K562 (cell line): ENCODE measurements at regions not wholly inside any gene's neighbourhood (a gene's known extent, or its start where the extent isn't known, plus 50 kb on each side); places are given as distances from the start of the nearest gene placed in this dataset.

Experiments
- ADNP ChIP-seq: fragments of 200-800 bp; sonication (Bioruptor generic); IDR thresholded peaks from 2 replicates; pipeline ENCODE4 v1.6.1; 2016; ENCODE audit warnings: missing genetic modification characterization, missing compliant biosample characterization
- BHLHE40 ChIP-seq: IDR thresholded peaks from 2 replicates; pipeline ENCODE4 v1.6.1; 2011; ENCODE audit warnings: low read length, improper control_type of control experiment
- CTBP1 ChIP-seq: fragments of 450-650 bp; IDR thresholded peaks from 2 replicates; pipeline ENCODE4 v1.6.1; 2016; ENCODE audit warnings: borderline replicate concordance
- ELK1 ChIP-seq: sonication (generic); formaldehyde crosslinking; IDR thresholded peaks from 2 replicates; pipeline ENCODE4 v1.8.1; 2022; ENCODE audit warnings: missing genetic modification reagents
- GTF3C2 ChIP-seq: IDR thresholded peaks from 3 replicates; pipeline ENCODE4 v1.6.1; 2011; ENCODE audit warnings: borderline replicate concordance, mild to moderate bottlenecking, moderate library complexity; ENCODE audit not compliant: insufficient read length; ENCODE audit errors: extremely low read depth
- MAFF ChIP-seq: IDR thresholded peaks from 2 replicates; pipeline ENCODE4 v1.6.1; 2012; ENCODE audit warnings: low read length, improper control_type of control experiment
- POLR2AphosphoS5 ChIP-seq: IDR thresholded peaks from 2 replicates; pipeline ENCODE4 v1.6.1; 2011; ENCODE audit warnings: mild to moderate bottlenecking, low read depth, low read length, moderate library complexity; ENCODE audit not compliant: control insufficient read depth, insufficient read depth
- PYGO2 ChIP-seq: fragments of 450-650 bp; IDR thresholded peaks from 2 replicates; pipeline ENCODE4 v1.6.1; 2016; ENCODE audit warnings: mild to moderate bottlenecking, missing genetic modification characterization, moderate library complexity, missing compliant biosample characterization
- RBM22 ChIP-seq: fragments of 200-400 bp; formaldehyde crosslinking; IDR thresholded peaks from 2 replicates; pipeline ENCODE4 v1.6.1; 2018; ENCODE audit warnings: low read length, low read depth; ENCODE audit not compliant: poor library complexity, severe bottlenecking
- SIRT6 ChIP-seq: IDR thresholded peaks from one replicate; pipeline ENCODE4 v1.6.1; 2012; ENCODE audit warnings: low read depth, mild to moderate bottlenecking, control low read depth, inconsistent platforms, low read length, moderate library complexity
- SMC3 ChIP-seq: conservative IDR thresholded peaks from 2 replicates; pipeline ENCODE4 v1.6.1; 2011; ENCODE audit warnings: low read depth, low read length, improper control_type of control experiment; ENCODE audit not compliant: insufficient read depth
- ZBTB8A ChIP-seq: fragments of 450-650 bp; IDR thresholded peaks from 2 replicates; pipeline ENCODE4 v1.6.1; 2018; ENCODE audit warnings: mild to moderate bottlenecking, moderate library complexity; ENCODE audit not compliant: partially characterized antibody
- ZNF384 ChIP-seq: IDR thresholded peaks from 2 replicates; pipeline ENCODE4 v1.6.1; 2012; ENCODE audit warnings: low read depth, low read length, improper control_type of control experiment
- ZNF707 ChIP-seq: fragments of 250-450 bp; sonication (Bioruptor Pico); conservative IDR thresholded peaks from 2 replicates; pipeline ENCODE4 v1.8.0; 2022; ENCODE audit warnings: inconsistent platforms, mild to moderate bottlenecking, moderate library complexity
- TF ChIP-seq, protein P1 (sequence below): fragments of 450-650 bp; IDR thresholded peaks from 2 replicates; pipeline ENCODE4 v1.6.1; 2017; ENCODE audit warnings: antibody characterized with exemption
- TF ChIP-seq, protein P2 (sequence below): sonication (generic); formaldehyde crosslinking; IDR thresholded peaks from 2 replicates; pipeline ENCODE4 v1.8.0; 2023; ENCODE audit warnings: missing genetic modification reagents, mild to moderate bottlenecking, borderline replicate concordance

DNA sequence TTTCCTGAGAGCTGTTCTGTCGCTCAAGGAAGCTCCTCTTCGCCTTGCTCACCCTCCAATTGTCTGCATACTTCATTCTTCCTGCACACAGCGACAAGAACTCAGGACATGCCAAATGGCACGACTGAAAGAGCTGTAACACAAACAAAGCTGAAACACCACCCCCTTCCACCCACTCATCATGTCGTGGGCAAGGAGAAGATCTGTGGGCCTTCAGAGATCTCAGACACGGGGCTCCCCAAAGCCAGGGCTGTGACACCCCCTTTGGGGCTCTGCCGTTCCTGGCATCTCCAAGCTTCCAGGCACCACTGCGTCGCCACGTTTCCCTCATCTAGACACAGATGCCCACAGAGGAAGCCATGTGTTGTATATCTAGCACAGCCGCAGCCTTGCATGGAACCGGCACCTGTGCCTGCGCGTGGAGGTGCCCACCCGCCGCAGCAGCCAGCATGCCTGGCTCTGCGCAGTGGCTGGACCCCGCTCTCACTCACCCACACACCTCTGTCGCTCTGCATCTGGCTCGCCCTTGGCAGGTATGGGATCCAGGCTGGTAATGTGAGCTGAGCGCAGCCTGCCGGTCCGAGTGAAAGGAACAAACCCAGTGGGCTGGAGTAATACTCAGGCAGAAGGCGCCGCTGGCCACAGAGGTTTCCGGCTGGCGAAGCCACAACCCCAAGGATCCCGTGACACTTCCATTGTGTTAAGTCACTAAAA is 676.4 kb upstream of the INTU start (continued):
- no peak for TF ChIP-seq ADNP (tag)
- TF ChIP-seq SIRT6 = peak; percentile 49
- TF ChIP-seq RBM22 = peak; percentile 82
- no peak for TF ChIP-seq GTF3C2
- TF ChIP-seq POLR2AphosphoS5 = no peak; the same call in 1 of the 2 replicates
- TF ChIP-seq ZNF384 = no peak
- TF ChIP-seq, protein P1, sequence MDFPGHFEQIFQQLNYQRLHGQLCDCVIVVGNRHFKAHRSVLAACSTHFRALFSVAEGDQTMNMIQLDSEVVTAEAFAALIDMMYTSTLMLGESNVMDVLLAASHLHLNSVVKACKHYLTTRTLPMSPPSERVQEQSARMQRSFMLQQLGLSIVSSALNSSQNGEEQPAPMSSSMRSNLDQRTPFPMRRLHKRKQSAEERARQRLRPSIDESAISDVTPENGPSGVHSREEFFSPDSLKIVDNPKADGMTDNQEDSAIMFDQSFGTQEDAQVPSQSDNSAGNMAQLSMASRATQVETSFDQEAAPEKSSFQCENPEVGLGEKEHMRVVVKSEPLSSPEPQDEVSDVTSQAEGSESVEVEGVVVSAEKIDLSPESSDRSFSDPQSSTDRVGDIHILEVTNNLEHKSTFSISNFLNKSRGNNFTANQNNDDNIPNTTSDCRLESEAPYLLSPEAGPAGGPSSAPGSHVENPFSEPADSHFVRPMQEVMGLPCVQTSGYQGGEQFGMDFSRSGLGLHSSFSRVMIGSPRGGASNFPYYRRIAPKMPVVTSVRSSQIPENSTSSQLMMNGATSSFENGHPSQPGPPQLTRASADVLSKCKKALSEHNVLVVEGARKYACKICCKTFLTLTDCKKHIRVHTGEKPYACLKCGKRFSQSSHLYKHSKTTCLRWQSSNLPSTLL = no peak
- no peak for TF ChIP-seq SMC3
- no peak for TF ChIP-seq ZBTB8A
- no peak for TF ChIP-seq ELK1 (CRISPR knock-in tag)
- TF ChIP-seq, protein P2, sequence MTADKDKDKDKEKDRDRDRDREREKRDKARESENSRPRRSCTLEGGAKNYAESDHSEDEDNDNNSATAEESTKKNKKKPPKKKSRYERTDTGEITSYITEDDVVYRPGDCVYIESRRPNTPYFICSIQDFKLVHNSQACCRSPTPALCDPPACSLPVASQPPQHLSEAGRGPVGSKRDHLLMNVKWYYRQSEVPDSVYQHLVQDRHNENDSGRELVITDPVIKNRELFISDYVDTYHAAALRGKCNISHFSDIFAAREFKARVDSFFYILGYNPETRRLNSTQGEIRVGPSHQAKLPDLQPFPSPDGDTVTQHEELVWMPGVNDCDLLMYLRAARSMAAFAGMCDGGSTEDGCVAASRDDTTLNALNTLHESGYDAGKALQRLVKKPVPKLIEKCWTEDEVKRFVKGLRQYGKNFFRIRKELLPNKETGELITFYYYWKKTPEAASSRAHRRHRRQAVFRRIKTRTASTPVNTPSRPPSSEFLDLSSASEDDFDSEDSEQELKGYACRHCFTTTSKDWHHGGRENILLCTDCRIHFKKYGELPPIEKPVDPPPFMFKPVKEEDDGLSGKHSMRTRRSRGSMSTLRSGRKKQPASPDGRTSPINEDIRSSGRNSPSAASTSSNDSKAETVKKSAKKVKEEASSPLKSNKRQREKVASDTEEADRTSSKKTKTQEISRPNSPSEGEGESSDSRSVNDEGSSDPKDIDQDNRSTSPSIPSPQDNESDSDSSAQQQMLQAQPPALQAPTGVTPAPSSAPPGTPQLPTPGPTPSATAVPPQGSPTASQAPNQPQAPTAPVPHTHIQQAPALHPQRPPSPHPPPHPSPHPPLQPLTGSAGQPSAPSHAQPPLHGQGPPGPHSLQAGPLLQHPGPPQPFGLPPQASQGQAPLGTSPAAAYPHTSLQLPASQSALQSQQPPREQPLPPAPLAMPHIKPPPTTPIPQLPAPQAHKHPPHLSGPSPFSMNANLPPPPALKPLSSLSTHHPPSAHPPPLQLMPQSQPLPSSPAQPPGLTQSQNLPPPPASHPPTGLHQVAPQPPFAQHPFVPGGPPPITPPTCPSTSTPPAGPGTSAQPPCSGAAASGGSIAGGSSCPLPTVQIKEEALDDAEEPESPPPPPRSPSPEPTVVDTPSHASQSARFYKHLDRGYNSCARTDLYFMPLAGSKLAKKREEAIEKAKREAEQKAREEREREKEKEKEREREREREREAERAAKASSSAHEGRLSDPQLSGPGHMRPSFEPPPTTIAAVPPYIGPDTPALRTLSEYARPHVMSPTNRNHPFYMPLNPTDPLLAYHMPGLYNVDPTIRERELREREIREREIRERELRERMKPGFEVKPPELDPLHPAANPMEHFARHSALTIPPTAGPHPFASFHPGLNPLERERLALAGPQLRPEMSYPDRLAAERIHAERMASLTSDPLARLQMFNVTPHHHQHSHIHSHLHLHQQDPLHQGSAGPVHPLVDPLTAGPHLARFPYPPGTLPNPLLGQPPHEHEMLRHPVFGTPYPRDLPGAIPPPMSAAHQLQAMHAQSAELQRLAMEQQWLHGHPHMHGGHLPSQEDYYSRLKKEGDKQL (CRISPR knock-in tag) = no peak
- no peak for TF ChIP-seq MAFF
- no peak; the same call in none of the 2 replicates for TF ChIP-seq BHLHE40
- TF ChIP-seq PYGO2 = no peak
- TF ChIP-seq ZNF707 (CRISPR knock-in tag) = no peak
- TF ChIP-seq CTBP1 = peak; percentile 78
